Neural cell (in vitro differentiated cells): ENCODE measurements at regions not wholly inside any gene's neighbourhood (a gene's known extent, or its start where the extent isn't known, plus 50 kb on each side); places are given as distances from the start of the nearest gene placed in this dataset.

Experiments used
- H2AFZ ChIP-seq: fragments of 200-600, 300-800 bp; sonication (generic), shearing (Covaris generic); 2 replicates; pipeline ENCODE4 v1.6.0; 2014; ENCODE audit warnings: low read depth, mild to moderate bottlenecking, antibody characterized with exemption, low read length, moderate library complexity
- H3F3A ChIP-seq: fragments of 200-600 bp; shearing (Covaris generic); 2 replicates; pipeline ENCODE4 v1.6.1; 2016; ENCODE audit warnings: mild to moderate bottlenecking, moderate library complexity, mixed read lengths, antibody characterized with exemption, low read length; ENCODE audit not compliant: insufficient read depth, poor library complexity, severe bottlenecking
- H3K27ac ChIP-seq: fragments of 200-600, 300-800 bp; sonication (generic), shearing (Covaris generic); 2 replicates; pipeline ENCODE4 v1.5.1; 2014; ENCODE audit warnings: mild to moderate bottlenecking, low read length, moderate library complexity
- H3K27me3 ChIP-seq: fragments of 300-800, 200-600 bp; sonication (generic), shearing (Covaris generic); 2 replicates; pipeline ENCODE4 v1.6.0; 2014; ENCODE audit warnings: mild to moderate bottlenecking, low read depth, low read length, moderate library complexity; ENCODE audit not compliant: insufficient read depth
- H3K36me3 ChIP-seq: fragments of 300-800, 200-600 bp; sonication (generic), shearing (Covaris generic); 2 replicates; pipeline ENCODE4 v1.5.1; 2014; ENCODE audit warnings: mild to moderate bottlenecking, antibody characterized with exemption, low read length, moderate library complexity; ENCODE audit not compliant: insufficient read depth
- H3K4me2 ChIP-seq: fragments of 300-800, 200-600 bp; sonication (generic), shearing (Covaris generic); 2 replicates; pipeline ENCODE4 v1.6.0; 2014; ENCODE audit warnings: mild to moderate bottlenecking, low read length
- H3K4me3 ChIP-seq: fragments of 300-800, 200-600 bp; sonication (generic), shearing (Covaris generic); 2 replicates; pipeline ENCODE4 v1.5.1; 2014; ENCODE audit warnings: mild to moderate bottlenecking, low read length, moderate library complexity
- H3K79me2 ChIP-seq: fragments of 200-600 bp; shearing (Covaris generic); replicated peaks from 2 replicates; pipeline ENCODE4 v1.6.0; 2014; ENCODE audit warnings: mild to moderate bottlenecking, low read length, moderate library complexity; ENCODE audit not compliant: insufficient read depth
- H3K9ac ChIP-seq: fragments of 300-800, 200-600 bp; sonication (generic), shearing (Covaris generic); 2 replicates; pipeline ENCODE4 v1.6.1; 2016; ENCODE audit warnings: mild to moderate bottlenecking, low read length, mixed read lengths
- H3K9me2 ChIP-seq: fragments of 200-600 bp; shearing (Covaris generic); 2 replicates; pipeline ENCODE4 v1.6.1; 2016; ENCODE audit warnings: mild to moderate bottlenecking, low read length, mixed read lengths; ENCODE audit not compliant: insufficient read depth
- H3K9me3 ChIP-seq: fragments of 200-600, 300-800 bp; sonication (generic), shearing (Covaris generic); 2 replicates; pipeline ENCODE4 v1.6.1; 2016; ENCODE audit warnings: mild to moderate bottlenecking, mixed run types, low read length, moderate library complexity, mixed read lengths
- H4K20me1 ChIP-seq: fragments of 200-600 bp; shearing (Covaris generic); 2 replicates; pipeline ENCODE4 v1.6.1; 2016; ENCODE audit warnings: mild to moderate bottlenecking, mixed run types; ENCODE audit not compliant: insufficient read depth
- CTCF ChIP-seq: fragments of 450-650 bp; IDR thresholded peaks from 2 replicates; pipeline ENCODE4 v1.5.1; 2014; ENCODE audit warnings: antibody characterized with exemption, mild to moderate bottlenecking, moderate library complexity; ENCODE audit not compliant: poor library complexity, severe bottlenecking
- EP300 ChIP-seq: fragments of 450-650 bp; conservative IDR thresholded peaks from 2 replicates; pipeline ENCODE4 v1.6.1; 2014; ENCODE audit warnings: antibody characterized with exemption, mild to moderate bottlenecking, moderate library complexity; ENCODE audit not compliant: poor library complexity, severe bottlenecking
- EZH2 ChIP-seq: fragments of 200-600, 300-800 bp; shearing (Covaris generic), sonication (generic); IDR thresholded peaks from 2 replicates; pipeline ENCODE4 v1.6.1; 2014; ENCODE audit warnings: antibody characterized with exemption, low read length, borderline replicate concordance, mild to moderate bottlenecking; ENCODE audit not compliant: insufficient read depth, poor library complexity, severe bottlenecking
- MXI1 ChIP-seq: fragments of 450-650 bp; conservative IDR thresholded peaks from 2 replicates; pipeline ENCODE4 v1.6.1; 2014; ENCODE audit warnings: antibody characterized with exemption, mild to moderate bottlenecking; ENCODE audit not compliant: poor library complexity, severe bottlenecking
- POLR2AphosphoS5 ChIP-seq: IDR thresholded peaks from 2 replicates; pipeline ENCODE4 v1.6.1; 2012
- RAD21 ChIP-seq: fragments of 450-650 bp; conservative IDR thresholded peaks from 2 replicates; pipeline ENCODE4 v1.6.1; 2014; ENCODE audit warnings: antibody characterized with exemption, mild to moderate bottlenecking, moderate library complexity
- REST ChIP-seq: IDR thresholded peaks from 2 replicates; pipeline ENCODE4 v1.6.1; 2012; ENCODE audit warnings: borderline replicate concordance
- SMC3 ChIP-seq: fragments of 450-650 bp; conservative IDR thresholded peaks from 2 replicates; pipeline ENCODE4 v1.6.1; 2014; ENCODE audit warnings: antibody characterized with exemption, mild to moderate bottlenecking, moderate library complexity; ENCODE audit not compliant: poor library complexity
- TAF1 ChIP-seq: IDR thresholded peaks from 2 replicates; pipeline ENCODE4 v1.6.1; 2012; ENCODE audit warnings: low read depth

- Histone ChIP-seq H3K4me2 (no peak overlapping the region), H3K9me2 (no peaks in the 10 kb centered on the region), H3K9me3 (no peaks in the 10 kb centered on the region), H3K27ac (no peak overlapping the region), H3K9ac (no peak overlapping the region), H2AFZ (no peak overlapping the region), H3K79me2 (no peaks in the 10 kb centered on the region), H4K20me1 (no peaks in the 10 kb centered on the region), H3K4me3 (no peak overlapping the region), H3K27me3 (no peaks in the 10 kb centered on the region), H3F3A (no peaks in the 10 kb centered on the region), H3K36me3 (no peaks in the 10 kb centered on the region)
- TF ChIP-seq RAD21 (no peak), MXI1 (no peak), POLR2AphosphoS5 (no peak), CTCF (no peak), SMC3 (no peak), EZH2 (no peak), EP300 (no peak), REST (no peak), TAF1 (no peak)
These were observed 207.4 kb upstream of the SGK1 start for GRCh38 chr6:134525190-134525868.

DNA sequence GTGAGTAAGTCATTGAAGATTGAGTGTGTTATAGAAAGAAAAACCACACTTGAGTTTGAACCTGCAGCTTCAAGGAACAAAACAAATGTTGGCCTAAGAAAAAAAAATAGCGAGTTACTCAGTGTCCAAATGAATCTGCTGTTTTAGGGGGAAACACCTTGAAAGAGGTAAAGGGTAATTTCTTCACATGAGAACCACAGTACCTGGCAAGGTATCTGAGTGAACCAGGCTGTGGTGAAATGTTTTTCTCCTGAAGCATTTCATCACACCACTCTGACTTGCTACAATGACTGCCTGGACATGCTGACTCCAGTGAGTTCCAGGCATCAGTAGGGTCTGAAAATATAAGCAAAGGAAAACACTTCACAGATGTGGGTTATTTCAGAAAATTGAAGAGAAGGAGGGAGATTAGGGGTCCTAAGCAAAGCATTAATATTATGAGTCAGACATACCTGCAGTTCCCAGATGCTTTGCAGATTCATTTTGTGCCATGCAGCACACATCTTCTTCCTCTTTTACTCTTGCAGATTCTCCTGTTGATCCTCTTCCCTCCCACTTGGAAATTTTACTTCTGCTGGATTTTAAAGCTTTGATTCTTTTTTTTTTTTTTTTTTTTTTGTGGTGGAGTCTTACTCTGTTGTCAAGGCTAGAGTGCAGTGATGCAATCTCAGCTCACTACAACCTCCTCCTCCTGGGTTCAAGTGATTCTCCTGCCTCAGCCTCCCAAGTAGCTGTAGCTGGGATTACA is 206.2 kb upstream of the SGK1 start:
- no peak for TF ChIP-seq MXI1
- TF ChIP-seq POLR2AphosphoS5, result no peak
- TF ChIP-seq SMC3, result no peak
- TF ChIP-seq EZH2, result no peak
- no peak for TF ChIP-seq CTCF
- no peak for TF ChIP-seq TAF1
- TF ChIP-seq EP300, result no peak
- TF ChIP-seq REST, result no peak
- Histone ChIP-seq H3K27me3 (no peaks in the 10 kb centered on the region), H3K79me2 (no peaks in the 10 kb centered on the region), H3K4me2 (no peak overlapping the region), H3K4me3 (no peak overlapping the region), H3K9ac (no peak overlapping the region), H3F3A (no peaks in the 10 kb centered on the region), H4K20me1 (no peaks in the 10 kb centered on the region), H2AFZ (no peak overlapping the region), H3K27ac (no peak overlapping the region), H3K36me3 (no peaks in the 10 kb centered on the region), H3K9me2 (no peaks in the 10 kb centered on the region), H3K9me3 (no peaks in the 10 kb centered on the region)
